IPS-20b (cell line): ENCODE measurements at regions not wholly inside any gene's neighbourhood (a gene's known extent, or its start where the extent isn't known, plus 50 kb on each side); places are given as distances from the start of the nearest gene placed in this dataset.

Experiments used
- H3K27ac ChIP-seq: one replicate; pipeline ENCODE4 v1.5.1; 2013; ENCODE audit warnings: low read length
- H3K27me3 ChIP-seq: 2 replicates; pipeline ENCODE4 v1.6.1; 2013; ENCODE audit warnings: mild to moderate bottlenecking, low read length, inconsistent platforms; ENCODE audit not compliant: insufficient read depth
- H3K36me3 ChIP-seq: 2 replicates; pipeline ENCODE4 v1.6.1; 2013; ENCODE audit warnings: low read depth, mild to moderate bottlenecking, inconsistent platforms, low read length, moderate library complexity; ENCODE audit not compliant: insufficient read depth
- H3K4me1 ChIP-seq: 2 replicates; pipeline ENCODE4 v1.6.1; 2013; ENCODE audit warnings: mild to moderate bottlenecking, control low read depth, inconsistent platforms, low read length, moderate library complexity; ENCODE audit not compliant: insufficient read depth
- H3K4me3 ChIP-seq: 2 replicates; pipeline ENCODE4 v1.5.1; 2013; ENCODE audit warnings: mild to moderate bottlenecking, low read length, inconsistent platforms
- H3K9ac ChIP-seq: 2 replicates; pipeline ENCODE4 v1.6.1; 2013; ENCODE audit warnings: low read depth, mild to moderate bottlenecking, inconsistent platforms, low read length, moderate library complexity
- H3K9me3 ChIP-seq: 2 replicates; pipeline ENCODE4 v1.6.1; 2013; ENCODE audit warnings: mild to moderate bottlenecking, low read depth, low read length, inconsistent platforms; ENCODE audit not compliant: insufficient read depth

- Histone ChIP-seq H3K27ac (no peak overlapping the region), H3K9me3 (peaks cover 6% of the 10 kb centered on the region; the same call in 1 of the 2 replicates), H3K9ac (no peak overlapping the region), H3K4me3 (no peak overlapping the region), H3K27me3 (no peaks in the 10 kb centered on the region), H3K36me3 (no peaks in the 10 kb centered on the region), H3K4me1 (no peaks in the 10 kb centered on the region)
Measured at GRCh38 chr7:12103948-12104347, 107.1 kb upstream of the TMEM106B start.

- Histone ChIP-seq H3K9ac (no peak overlapping the region), H3K27me3 (peaks cover 22% of the 10 kb centered on the region), H3K4me3 (no peak overlapping the region), H3K9me3 (no peaks in the 10 kb centered on the region), H3K27ac (no peak overlapping the region), H3K36me3 (no peaks in the 10 kb centered on the region), H3K4me1 (no peaks in the 10 kb centered on the region)
Measured at GRCh38 chr7:12107381-12107780, 103.7 kb upstream of the TMEM106B start.

GRCh38 chr7:12107841-12108254 lies 103.2 kb upstream of the TMEM106B start:
- peaks cover 27% of the 10 kb centered on the region for H3K27me3 ChIP-seq
- H3K36me3 ChIP-seq: no peaks in the 10 kb centered on the region
- no peak overlapping the region for H3K4me3 ChIP-seq
- H3K9ac ChIP-seq: no peak overlapping the region
- no peaks in the 10 kb centered on the region for H3K9me3 ChIP-seq
- no peak overlapping the region for H3K27ac ChIP-seq
- no peaks in the 10 kb centered on the region for H3K4me1 ChIP-seq

- Histone ChIP-seq H3K9ac (no peak overlapping the region), H3K36me3 (no peaks in the 10 kb centered on the region), H3K4me1 (no peaks in the 10 kb centered on the region), H3K9me3 (no peaks in the 10 kb centered on the region), H3K27me3 (peaks cover 28% of the 10 kb centered on the region), H3K27ac (no peak overlapping the region), H3K4me3 (no peak overlapping the region)
Measured at GRCh38 chr7:12110425-12110824, 100.7 kb upstream of the TMEM106B start.

- Histone ChIP-seq H3K27ac (no peak overlapping the region), H3K27me3 (peaks cover 28% of the 10 kb centered on the region), H3K4me3 (peak overlapping the region; percentile 62), H3K4me1 (no peaks in the 10 kb centered on the region), H3K36me3 (no peaks in the 10 kb centered on the region), H3K9me3 (no peaks in the 10 kb centered on the region), H3K9ac (peak overlapping the region; percentile 62; the same call in 1 of the 2 replicates)
Measured at GRCh38 chr7:12111422-12112405, 99.4 kb upstream of the TMEM106B start.

- H3K4me3 ChIP-seq: no peak overlapping the region
- H3K9ac ChIP-seq: no peak overlapping the region
- H3K27ac ChIP-seq: no peak overlapping the region
- peaks cover 5% of the 10 kb centered on the region; the same call in 1 of the 2 replicates for H3K4me1 ChIP-seq
- no peaks in the 10 kb centered on the region for H3K36me3 ChIP-seq
- no peaks in the 10 kb centered on the region for H3K9me3 ChIP-seq
- peaks cover 8% of the 10 kb centered on the region for H3K27me3 ChIP-seq
Measured at GRCh38 chr7:12117170-12117569, 93.9 kb upstream of the TMEM106B start.

GRCh38 chr7:12119620-12120303 lies 91.3 kb upstream of the TMEM106B start:
- Histone ChIP-seq H3K9me3 (no peaks in the 10 kb centered on the region), H3K4me3 (no peak overlapping the region; the same call in 1 of the 2 replicates), H3K36me3 (no peaks in the 10 kb centered on the region), H3K9ac (no peak overlapping the region), H3K27ac (no peak overlapping the region), H3K4me1 (peaks cover 5% of the 10 kb centered on the region; the same call in 1 of the 2 replicates), H3K27me3 (no peaks in the 10 kb centered on the region)

- no peaks in the 10 kb centered on the region for H3K36me3 ChIP-seq
- H3K9me3 ChIP-seq: no peaks in the 10 kb centered on the region
- H3K27ac ChIP-seq: no peak overlapping the region
Measured at GRCh38 chr7:12120632-12121031, 90.5 kb upstream of the TMEM106B start.

GRCh38 chr7:12123172-12123571 lies 87.9 kb upstream of the TMEM106B start:
- Histone ChIP-seq H3K4me1 (peaks cover 5% of the 10 kb centered on the region; the same call in 1 of the 2 replicates), H3K27ac (no peak overlapping the region), H3K36me3 (no peaks in the 10 kb centered on the region), H3K9ac (no peak overlapping the region), H3K9me3 (no peaks in the 10 kb centered on the region), H3K4me3 (no peak overlapping the region), H3K27me3 (no peaks in the 10 kb centered on the region)

More at GRCh38 chr7:12120632-12121031, 90.5 kb upstream of the TMEM106B start:
- Histone ChIP-seq H3K4me1 (peaks cover 5% of the 10 kb centered on the region; the same call in 1 of the 2 replicates), H3K9ac (peak overlapping the region; percentile 20; the same call in 1 of the 2 replicates), H3K4me3 (no peak overlapping the region), H3K27me3 (no peaks in the 10 kb centered on the region)

- H3K9me3 ChIP-seq: no peaks in the 10 kb centered on the region
- H3K27ac ChIP-seq: no peak overlapping the region
- H3K36me3 ChIP-seq: no peaks in the 10 kb centered on the region
- peaks cover 5% of the 10 kb centered on the region; the same call in 1 of the 2 replicates for H3K4me1 ChIP-seq
- H3K4me3 ChIP-seq: no peak overlapping the region
- H3K9ac ChIP-seq: no peak overlapping the region
- no peaks in the 10 kb centered on the region for H3K27me3 ChIP-seq
Measured at GRCh38 chr7:12124028-12124427, 87.1 kb upstream of the TMEM106B start.

- H3K9me3 ChIP-seq: no peaks in the 10 kb centered on the region
- no peak overlapping the region for H3K27ac ChIP-seq
- no peaks in the 10 kb centered on the region for H3K27me3 ChIP-seq
- H3K4me1 ChIP-seq: no peaks in the 10 kb centered on the region
- H3K36me3 ChIP-seq: no peaks in the 10 kb centered on the region
- no peak overlapping the region for H3K9ac ChIP-seq
- no peak overlapping the region for H3K4me3 ChIP-seq
Measured at GRCh38 chr7:12127455-12127854, 83.6 kb upstream of the TMEM106B start.
